Activated CD4-positive, alpha-beta T cell treated with anti-CD3 and anti-CD28 coated beads, Interleukin-2, amount 50 U/mL, for 48 hours (primary cell): ENCODE measurements at regions not wholly inside any gene's neighbourhood (a gene's known extent, or its start where the extent isn't known, plus 50 kb on each side); places are given as distances from the start of the nearest gene placed in this dataset.
"Not testable (repeated sequence)": the region's sequence is repeated elsewhere in the genome, so short reads cannot be mapped to it uniquely, and the experiment has no call there.

ENCODE experiments used
- DNase-seq, 2 experiments: peaks; one replicate each; pipeline ENCODE4 v3.0.0-alpha.2; 2020

GRCh38 chr22:49011769-49012648, 815.7 kb downstream of the BRD1 start:
- no peak for DNase-seq

- DNase-seq, result no peak
Observed at GRCh38 chr22:49011379-49011768, 816.3 kb downstream of the BRD1 start.

GRCh38 chr22:49010901-49011300, 816.8 kb downstream of the BRD1 start:
- DNase-seq, result no peak

- DNase-seq, result no peak
Observed at GRCh38 chr22:49010070-49010863, 817.4 kb downstream of the BRD1 start.

- DNase-seq, result no peak
Observed at GRCh38 chr22:49009359-49010063, 818.2 kb downstream of the BRD1 start.

- DNase-seq, result no peak
Observed at GRCh38 chr22:49008682-49009235, 818.9 kb downstream of the BRD1 start.

- no peak for DNase-seq
Observed at GRCh38 chr22:49007013-49007653, 820.5 kb downstream of the BRD1 start.

GRCh38 chr22:49006207-49007012, 821.3 kb downstream of the BRD1 start:
- no peak for DNase-seq

- no peak for DNase-seq
Observed at GRCh38 chr22:49005557-49005956, 822.1 kb downstream of the BRD1 start.

- no peak for DNase-seq
Observed at GRCh38 chr22:49004484-49005399, 822.9 kb downstream of the BRD1 start.

GRCh38 chr22:48997605-48998004, 830.1 kb downstream of the BRD1 start:
- not testable (repeated sequence) for DNase-seq

GRCh38 chr22:48993655-48994054, 834.0 kb downstream of the BRD1 start:
- DNase-seq, result no peak

GRCh38 chr22:48984639-48985038, 843.0 kb downstream of the BRD1 start:
- no peak for DNase-seq

GRCh38 chr22:48982321-48982905, 845.3 kb downstream of the BRD1 start:
- DNase-seq, result no peak

GRCh38 chr22:48981371-48982061, 846.2 kb downstream of the BRD1 start:
- no peak for DNase-seq

- no peak for DNase-seq
Observed at GRCh38 chr22:48980918-48981317, 846.8 kb downstream of the BRD1 start.

- no peak for DNase-seq
Observed at GRCh38 chr22:48980409-48980808, 847.3 kb downstream of the BRD1 start.

GRCh38 chr22:48979482-48979881, 848.2 kb downstream of the BRD1 start:
- DNase-seq, result no peak
